K562 (cell line): ENCODE measurements at regions not wholly inside any gene's neighbourhood (a gene's known extent, or its start where the extent isn't known, plus 50 kb on each side); places are given as distances from the start of the nearest gene placed in this dataset.

ENCODE experiments used
- ATF1 ChIP-seq, 2 experiments: fragments of 450-650 bp in 1 of 2; IDR thresholded peaks; 2 replicates each; pipeline ENCODE4 v1.6.1; 2016; ENCODE audit warnings: missing compliant biosample characterization in 1 of 2, missing genetic modification characterization in 1 of 2
- BCL6 ChIP-seq: fragments of 250-450 bp; sonication (Bioruptor Pico); IDR thresholded peaks from 2 replicates; pipeline ENCODE4 v1.4.0; 2020
- KAT7 ChIP-seq: sonication (generic); formaldehyde crosslinking; IDR thresholded peaks from 2 replicates; pipeline ENCODE4 v1.8.0; 2022; ENCODE audit warnings: missing genetic modification reagents, mild to moderate bottlenecking, borderline replicate concordance
- KHSRP ChIP-seq: fragments of 450-650 bp; IDR thresholded peaks from 2 replicates; pipeline ENCODE4 v1.6.1; 2017
- KLF6 ChIP-seq: fragments of 250-450 bp; sonication (Bioruptor Pico); IDR thresholded peaks from 2 replicates; pipeline ENCODE4 v1.4.0; 2020; ENCODE audit warnings: mild to moderate bottlenecking, moderate library complexity, borderline replicate concordance
- PHB2 ChIP-seq: fragments of 450-650 bp; IDR thresholded peaks from 2 replicates; pipeline ENCODE4 v1.6.1; 2017; ENCODE audit warnings: low read depth
- TAF15 ChIP-seq: fragments of 200-400 bp; formaldehyde crosslinking; IDR thresholded peaks from 2 replicates; pipeline ENCODE4 v1.6.1; 2017; ENCODE audit warnings: mild to moderate bottlenecking, low read depth, low read length, moderate library complexity
- TOE1 ChIP-seq, 2 experiments: fragments of 450-650 bp in 1 of 2; sonication (generic) in 1 of 2; formaldehyde crosslinking in 1 of 2; IDR thresholded peaks; 2 replicates each; pipeline versions ENCODE4 v1.7.1 to v1.8.0; 2016 to 2022; ENCODE audit warnings: borderline replicate concordance in 2 of 2, mild to moderate bottlenecking in 2 of 2, antibody characterized with exemption in 1 of 2, inconsistent platforms in 1 of 2, low read depth in 1 of 2, missing genetic modification reagents in 1 of 2, moderate library complexity in 1 of 2
- U2AF1 ChIP-seq: fragments of 200-400 bp; formaldehyde crosslinking; optimal IDR thresholded peaks from 2 replicates; pipeline ENCODE3; 2017; ENCODE audit warnings: mild to moderate bottlenecking, low read depth, low read length, moderate library complexity
- ZNF41 ChIP-seq: fragments of 250-450 bp; sonication (Bioruptor Pico); conservative IDR thresholded peaks from 2 replicates; pipeline ENCODE4 v1.4.0; 2020; ENCODE audit warnings: mild to moderate bottlenecking
- ZNF668 ChIP-seq: fragments of 250-450 bp; sonication (Bioruptor Pico); IDR thresholded peaks from 2 replicates; pipeline ENCODE4 v1.8.0; 2022; ENCODE audit warnings: mild to moderate bottlenecking, inconsistent platforms
- TF ChIP-seq, protein P1 (sequence below), 2 experiments: fragments of 150-350 bp in 1 of 2; IDR thresholded peaks; 2 replicates each; pipeline ENCODE4 v1.6.1; 2012 to 2016; ENCODE audit warnings: low read depth in 2 of 2, low read length in 2 of 2, mild to moderate bottlenecking in 1 of 2, moderate library complexity in 1 of 2
- TF ChIP-seq, protein P2 (sequence below): fragments of 450-650 bp; formaldehyde crosslinking; IDR thresholded peaks from 2 replicates; pipeline ENCODE4 v1.4.0; 2022; ENCODE audit warnings: mild to moderate bottlenecking, moderate library complexity
- TF ChIP-seq, protein P3 (sequence below): sonication (generic); formaldehyde crosslinking; IDR thresholded peaks from 2 replicates; pipeline ENCODE4 v1.8.0; 2022; ENCODE audit warnings: missing genetic modification reagents, mild to moderate bottlenecking, moderate library complexity, borderline replicate concordance
- TF ChIP-seq, protein P4 (sequence below): fragments of 450-650 bp; IDR thresholded peaks from 2 replicates; pipeline ENCODE4 v1.6.1; 2018; ENCODE audit not compliant: partially characterized antibody

DNA sequence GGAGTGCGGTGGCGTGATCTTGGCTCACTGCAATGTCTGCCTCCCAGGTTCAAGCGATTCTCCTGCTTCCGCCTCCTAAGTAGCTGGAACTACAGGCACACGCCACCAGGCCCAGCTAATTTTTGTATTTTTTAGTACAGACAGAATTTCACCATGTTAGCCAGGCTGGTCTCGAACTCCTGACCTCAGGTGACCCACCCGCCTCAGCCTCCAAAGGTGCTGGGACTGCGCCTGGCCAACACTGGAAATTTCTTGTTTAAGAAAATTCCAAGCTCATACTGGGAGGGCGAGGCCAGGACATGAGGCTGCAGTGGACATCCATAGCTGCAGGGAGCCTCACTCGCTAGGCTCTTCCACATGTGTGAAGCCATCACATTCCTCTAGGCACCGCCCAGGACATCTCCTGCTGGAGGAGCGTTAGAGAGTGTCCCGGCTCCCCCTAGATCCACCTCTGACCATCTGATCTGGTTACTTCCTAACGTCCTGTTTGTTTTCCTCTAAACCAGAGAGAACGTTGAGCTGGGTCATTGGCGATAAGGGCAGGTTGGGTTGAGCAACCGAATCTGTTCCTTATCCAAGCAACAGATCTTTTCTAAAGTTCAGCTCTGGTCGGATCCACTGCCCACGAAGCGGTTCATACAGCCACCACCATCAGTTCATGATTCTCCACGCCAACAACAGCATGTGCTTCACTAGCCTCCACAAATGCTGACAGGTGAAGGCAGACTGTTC is 108.2 kb upstream of the MED13L start (continued):
- TF ChIP-seq, protein P1, sequence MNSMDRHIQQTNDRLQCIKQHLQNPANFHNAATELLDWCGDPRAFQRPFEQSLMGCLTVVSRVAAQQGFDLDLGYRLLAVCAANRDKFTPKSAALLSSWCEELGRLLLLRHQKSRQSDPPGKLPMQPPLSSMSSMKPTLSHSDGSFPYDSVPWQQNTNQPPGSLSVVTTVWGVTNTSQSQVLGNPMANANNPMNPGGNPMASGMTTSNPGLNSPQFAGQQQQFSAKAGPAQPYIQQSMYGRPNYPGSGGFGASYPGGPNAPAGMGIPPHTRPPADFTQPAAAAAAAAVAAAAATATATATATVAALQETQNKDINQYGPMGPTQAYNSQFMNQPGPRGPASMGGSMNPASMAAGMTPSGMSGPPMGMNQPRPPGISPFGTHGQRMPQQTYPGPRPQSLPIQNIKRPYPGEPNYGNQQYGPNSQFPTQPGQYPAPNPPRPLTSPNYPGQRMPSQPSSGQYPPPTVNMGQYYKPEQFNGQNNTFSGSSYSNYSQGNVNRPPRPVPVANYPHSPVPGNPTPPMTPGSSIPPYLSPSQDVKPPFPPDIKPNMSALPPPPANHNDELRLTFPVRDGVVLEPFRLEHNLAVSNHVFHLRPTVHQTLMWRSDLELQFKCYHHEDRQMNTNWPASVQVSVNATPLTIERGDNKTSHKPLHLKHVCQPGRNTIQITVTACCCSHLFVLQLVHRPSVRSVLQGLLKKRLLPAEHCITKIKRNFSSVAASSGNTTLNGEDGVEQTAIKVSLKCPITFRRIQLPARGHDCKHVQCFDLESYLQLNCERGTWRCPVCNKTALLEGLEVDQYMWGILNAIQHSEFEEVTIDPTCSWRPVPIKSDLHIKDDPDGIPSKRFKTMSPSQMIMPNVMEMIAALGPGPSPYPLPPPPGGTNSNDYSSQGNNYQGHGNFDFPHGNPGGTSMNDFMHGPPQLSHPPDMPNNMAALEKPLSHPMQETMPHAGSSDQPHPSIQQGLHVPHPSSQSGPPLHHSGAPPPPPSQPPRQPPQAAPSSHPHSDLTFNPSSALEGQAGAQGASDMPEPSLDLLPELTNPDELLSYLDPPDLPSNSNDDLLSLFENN (IDR thresholded peaks at IDR 0.05; ENCODE audit: low read depth in 2 of 2, low read length in 2 of 2), result peak in 1 of 2 experiments; percentile 92; a peak in 2 of 4 replicates
- no peak for TF ChIP-seq KHSRP
- TF ChIP-seq KAT7 (CRISPR knock-in tag), result no peak
- no peak for TF ChIP-seq TAF15
- no peak for TF ChIP-seq BCL6 (CRISPR knock-in tag)
- TF ChIP-seq ATF1 (CRISPR knock-in tag; IDR thresholded peaks at IDR 0.05), result no peak
- peak; percentile 60; the same call in 1 of the 2 replicates for TF ChIP-seq ATF1 (tag; IDR thresholded peaks at IDR 0.05)
- TF ChIP-seq, protein P2, sequence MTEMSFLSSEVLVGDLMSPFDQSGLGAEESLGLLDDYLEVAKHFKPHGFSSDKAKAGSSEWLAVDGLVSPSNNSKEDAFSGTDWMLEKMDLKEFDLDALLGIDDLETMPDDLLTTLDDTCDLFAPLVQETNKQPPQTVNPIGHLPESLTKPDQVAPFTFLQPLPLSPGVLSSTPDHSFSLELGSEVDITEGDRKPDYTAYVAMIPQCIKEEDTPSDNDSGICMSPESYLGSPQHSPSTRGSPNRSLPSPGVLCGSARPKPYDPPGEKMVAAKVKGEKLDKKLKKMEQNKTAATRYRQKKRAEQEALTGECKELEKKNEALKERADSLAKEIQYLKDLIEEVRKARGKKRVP (CRISPR knock-in tag), result 0 out of 2 replicates have a peak, but pooled peaks have one; percentile 26
- TF ChIP-seq, protein P3, sequence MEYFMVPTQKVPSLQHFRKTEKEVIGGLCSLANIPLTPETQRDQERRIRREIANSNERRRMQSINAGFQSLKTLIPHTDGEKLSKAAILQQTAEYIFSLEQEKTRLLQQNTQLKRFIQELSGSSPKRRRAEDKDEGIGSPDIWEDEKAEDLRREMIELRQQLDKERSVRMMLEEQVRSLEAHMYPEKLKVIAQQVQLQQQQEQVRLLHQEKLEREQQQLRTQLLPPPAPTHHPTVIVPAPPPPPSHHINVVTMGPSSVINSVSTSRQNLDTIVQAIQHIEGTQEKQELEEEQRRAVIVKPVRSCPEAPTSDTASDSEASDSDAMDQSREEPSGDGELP (CRISPR knock-in tag), result peak; percentile 79
- no peak for TF ChIP-seq U2AF1
- no peak for TF ChIP-seq PHB2
- TF ChIP-seq, protein P4, sequence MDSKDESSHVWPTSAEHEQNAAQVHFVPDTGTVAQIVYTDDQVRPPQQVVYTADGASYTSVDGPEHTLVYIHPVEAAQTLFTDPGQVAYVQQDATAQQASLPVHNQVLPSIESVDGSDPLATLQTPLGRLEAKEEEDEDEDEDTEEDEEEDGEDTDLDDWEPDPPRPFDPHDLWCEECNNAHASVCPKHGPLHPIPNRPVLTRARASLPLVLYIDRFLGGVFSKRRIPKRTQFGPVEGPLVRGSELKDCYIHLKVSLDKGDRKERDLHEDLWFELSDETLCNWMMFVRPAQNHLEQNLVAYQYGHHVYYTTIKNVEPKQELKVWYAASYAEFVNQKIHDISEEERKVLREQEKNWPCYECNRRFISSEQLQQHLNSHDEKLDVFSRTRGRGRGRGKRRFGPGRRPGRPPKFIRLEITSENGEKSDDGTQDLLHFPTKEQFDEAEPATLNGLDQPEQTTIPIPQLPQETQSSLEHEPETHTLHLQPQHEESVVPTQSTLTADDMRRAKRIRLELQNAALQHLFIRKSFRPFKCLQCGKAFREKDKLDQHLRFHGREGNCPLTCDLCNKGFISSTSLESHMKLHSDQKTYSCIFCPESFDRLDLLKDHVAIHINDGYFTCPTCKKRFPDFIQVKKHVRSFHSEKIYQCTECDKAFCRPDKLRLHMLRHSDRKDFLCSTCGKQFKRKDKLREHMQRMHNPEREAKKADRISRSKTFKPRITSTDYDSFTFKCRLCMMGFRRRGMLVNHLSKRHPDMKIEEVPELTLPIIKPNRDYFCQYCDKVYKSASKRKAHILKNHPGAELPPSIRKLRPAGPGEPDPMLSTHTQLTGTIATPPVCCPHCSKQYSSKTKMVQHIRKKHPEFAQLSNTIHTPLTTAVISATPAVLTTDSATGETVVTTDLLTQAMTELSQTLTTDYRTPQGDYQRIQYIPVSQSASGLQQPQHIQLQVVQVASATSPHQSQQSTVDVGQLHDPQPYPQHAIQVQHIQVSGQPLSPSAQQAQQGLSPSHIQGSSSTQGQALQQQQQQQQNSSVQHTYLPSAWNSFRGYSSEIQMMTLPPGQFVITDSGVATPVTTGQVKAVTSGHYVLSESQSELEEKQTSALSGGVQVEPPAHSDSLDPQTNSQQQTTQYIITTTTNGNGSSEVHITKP, result peak; percentile 77
- no peak for TF ChIP-seq ZNF668 (CRISPR knock-in tag)
- peak; percentile 58 for TF ChIP-seq KLF6 (CRISPR knock-in tag)
- TF ChIP-seq TOE1 (IDR thresholded peaks at IDR 0.05; ENCODE audit: borderline replicate concordance), result peak; percentile 58; the same call in 1 of the 2 replicates
- TF ChIP-seq TOE1 (CRISPR knock-in tag; IDR thresholded peaks at IDR 0.05; ENCODE audit: borderline replicate concordance, low read depth), result no peak
- no peak for TF ChIP-seq ZNF41
